GM06990 (cell line): ENCODE measurements at regions not wholly inside any gene's neighbourhood (a gene's known extent, or its start where the extent isn't known, plus 50 kb on each side); places are given as distances from the start of the nearest gene placed in this dataset.

Experiments used
- DNase-seq: peaks from one replicate; pipeline ENCODE4 v3.0.0-alpha.2; 2011; ENCODE audit not compliant: insufficient read length; ENCODE audit errors: extremely low read depth
- H3K27me3 ChIP-seq: replicated peaks from 2 replicates; pipeline ENCODE4 v1.6.0; 2011; ENCODE audit warnings: low read length; ENCODE audit not compliant: control insufficient read depth, insufficient read depth
- H3K36me3 ChIP-seq: 2 replicates; pipeline ENCODE4 v1.5.1; 2011; ENCODE audit warnings: low read length; ENCODE audit not compliant: control insufficient read depth, insufficient read depth
- H3K4me3 ChIP-seq: replicated peaks from 2 replicates; pipeline ENCODE4 v1.5.1; 2011; ENCODE audit warnings: low read depth, mild to moderate bottlenecking, control low read depth, low read length
- CTCF ChIP-seq: IDR thresholded peaks from 2 replicates; pipeline ENCODE4 v1.5.1; 2011; ENCODE audit warnings: low read length, control low read depth, mild to moderate bottlenecking, inconsistent platforms; ENCODE audit not compliant: insufficient read depth, poor library complexity, severe bottlenecking

GRCh38 chr2:217065012-217065290 lies 205.1 kb upstream of the TNP1 start:
- DNase-seq: no peak
- H3K27me3 ChIP-seq: no peaks in the 10 kb centered on the region

GRCh38 chr2:217064234-217065011 lies 204.6 kb upstream of the TNP1 start:
- Histone ChIP-seq H3K36me3 (no peaks in the 10 kb centered on the region), H3K4me3 (no peak overlapping the region), H3K27me3 (no peaks in the 10 kb centered on the region)
- DNase-seq: no peak
- no peak for TF ChIP-seq CTCF

More at GRCh38 chr2:217065012-217065290, 205.1 kb upstream of the TNP1 start:
- TF ChIP-seq CTCF: no peak
- Histone ChIP-seq H3K4me3 (no peak overlapping the region), H3K36me3 (no peaks in the 10 kb centered on the region)

GRCh38 chr2:217063238-217063755 lies 203.4 kb upstream of the TNP1 start:
- no peak for TF ChIP-seq CTCF
- Histone ChIP-seq H3K36me3 (no peaks in the 10 kb centered on the region), H3K4me3 (no peak overlapping the region), H3K27me3 (no peaks in the 10 kb centered on the region)
- no peak for DNase-seq

- no peak for DNase-seq
- Histone ChIP-seq H3K27me3 (no peaks in the 10 kb centered on the region), H3K4me3 (no peak overlapping the region), H3K36me3 (no peaks in the 10 kb centered on the region)
- no peak for TF ChIP-seq CTCF
Observed at GRCh38 chr2:217062768-217063167, 202.9 kb upstream of the TNP1 start.

GRCh38 chr2:217061916-217062505 lies 202.1 kb upstream of the TNP1 start:
- no peaks in the 10 kb centered on the region for H3K27me3 ChIP-seq
- no peaks in the 10 kb centered on the region for H3K36me3 ChIP-seq
- DNase-seq: no peak
- no peak for TF ChIP-seq CTCF
- no peak overlapping the region for H3K4me3 ChIP-seq
